Gastroesophageal sphincter (tissue), 4 donors: ENCODE measurements at regions not wholly inside any gene's neighbourhood (a gene's known extent, or its start where the extent isn't known, plus 50 kb on each side); places are given as distances from the start of the nearest gene placed in this dataset.

ENCODE experiments used
- ATAC-seq: fragments of 150-250 bp; one replicate; pipeline ENCODE4 v1.9.1; 2016; ENCODE audit warnings: mild to moderate bottlenecking, moderate library complexity
- H3K27ac ChIP-seq, 4 donors: fragments of 200-600 bp; sonication (generic) in 3 of 4; 1 replicate in 3 of 4; 2 replicates in 1 of 4; pipeline ENCODE4 v1.5.1; 2016 to 2019
- H3K27me3 ChIP-seq: fragments of 200-600 bp; sonication (generic); one replicate; pipeline ENCODE4 v1.5.1; 2019
- H3K36me3 ChIP-seq, 2 donors: fragments of 200-600 bp; sonication (generic); one replicate each; pipeline ENCODE4 v1.5.1; 2019; ENCODE audit warnings: control low read depth in 1 of 2
- H3K4me1 ChIP-seq, 3 donors: fragments of 200-600 bp; sonication (generic); 1 replicate in 2 of 3; 2 replicates in 1 of 3; pipeline ENCODE4 v1.5.1; 2016 to 2019; ENCODE audit warnings: control low read depth in 2 of 3
- H3K4me3 ChIP-seq, 2 donors: fragments of 200-600 bp; sonication (generic); one replicate each; pipeline ENCODE4 v1.5.1; 2019; ENCODE audit warnings: mild to moderate bottlenecking in 1 of 2, moderate library complexity in 1 of 2
- H3K9me3 ChIP-seq, 3 donors: fragments of 200-600 bp; sonication (generic); one replicate each; pipeline ENCODE4 v1.5.1; 2017 to 2019; ENCODE audit warnings: control low read depth in 2 of 3
- EP300 ChIP-seq: sonication (generic); formaldehyde crosslinking; IDR thresholded peaks from one replicate; pipeline ENCODE4 v1.6.1; 2017; ENCODE audit warnings: antibody characterized with exemption, mild to moderate bottlenecking
- POLR2A ChIP-seq, 2 donors: fragments of 450-650 bp; IDR thresholded peaks; one replicate each; pipeline ENCODE4 v1.6.1; 2017; ENCODE audit warnings: antibody characterized with exemption in 2 of 2, mild to moderate bottlenecking in 2 of 2, moderate library complexity in 1 of 2
- POLR2AphosphoS5 ChIP-seq: sonication (generic); formaldehyde crosslinking; IDR thresholded peaks from one replicate; pipeline ENCODE4 v1.6.1; 2017; ENCODE audit warnings: antibody characterized with exemption
- WGBS, 2 donors: methylation state at CpG; one replicate each; pipeline ENCODE4 v1.1.5; 2018; ENCODE audit warnings: low coverage in 1 of 2; 5-methylcytosine and 5-hydroxymethylcytosine counted together
- small RNA-seq, 4 donors: library from RNA; depleted of rRNA; stranded (forward); fragments of <200 nt; gene quantifications; one replicate each; pipeline ENCODE3, GENCODE V24; 2016
- TF ChIP-seq, protein P1 (sequence below), 4 experiments: fragments of 200-600 bp in 2 of 4; fragments of 450-650 bp in 2 of 4; sonication (generic) in 1 of 4; IDR thresholded peaks; one replicate each; pipeline ENCODE4 v1.5.1; 2017 to 2019; ENCODE audit warnings: antibody characterized with exemption in 4 of 4, mild to moderate bottlenecking in 2 of 4, moderate library complexity in 2 of 4

DNA sequence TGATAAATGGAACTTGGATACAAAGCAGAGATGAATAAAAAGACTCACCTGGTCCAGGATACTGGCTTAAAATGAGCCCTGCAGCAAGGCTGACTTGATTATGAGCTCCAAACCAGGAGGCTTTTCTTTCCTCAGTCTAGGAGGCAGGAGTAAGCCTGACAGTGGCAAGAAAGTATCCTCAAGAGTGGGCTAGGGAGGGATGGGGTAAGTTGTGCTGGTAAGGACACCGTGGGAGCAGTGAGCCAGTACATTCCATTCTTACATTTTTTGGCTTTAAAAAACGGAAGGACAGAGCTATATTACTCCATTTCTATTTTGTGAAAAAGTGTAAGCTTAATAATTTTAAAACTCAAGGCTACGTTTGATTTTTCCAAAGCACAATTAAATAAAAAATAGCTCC, 187.1 kb upstream of the DDI1 start:
- WGBS, 2 donors = 7 to 26% methylated on average over 3 of the region's 3 CpGs
- Histone ChIP-seq H3K27me3 (no peaks in the 10 kb centered on the region), H3K36me3 (no peaks in the 10 kb centered on the region), H3K9me3 (no peaks in the 10 kb centered on the region), H3K4me3 (peak overlapping the region; percentile 11 to 23), H3K4me1 (peaks cover 6 to 33% (median 11%) of the 10 kb centered on the region in 3 donors), H3K27ac (peak overlapping the region; percentile 40 to 80 (median 55))
- peak; percentile 55 for ATAC-seq
- no peak for TF ChIP-seq EP300
- TF ChIP-seq, protein P1, sequence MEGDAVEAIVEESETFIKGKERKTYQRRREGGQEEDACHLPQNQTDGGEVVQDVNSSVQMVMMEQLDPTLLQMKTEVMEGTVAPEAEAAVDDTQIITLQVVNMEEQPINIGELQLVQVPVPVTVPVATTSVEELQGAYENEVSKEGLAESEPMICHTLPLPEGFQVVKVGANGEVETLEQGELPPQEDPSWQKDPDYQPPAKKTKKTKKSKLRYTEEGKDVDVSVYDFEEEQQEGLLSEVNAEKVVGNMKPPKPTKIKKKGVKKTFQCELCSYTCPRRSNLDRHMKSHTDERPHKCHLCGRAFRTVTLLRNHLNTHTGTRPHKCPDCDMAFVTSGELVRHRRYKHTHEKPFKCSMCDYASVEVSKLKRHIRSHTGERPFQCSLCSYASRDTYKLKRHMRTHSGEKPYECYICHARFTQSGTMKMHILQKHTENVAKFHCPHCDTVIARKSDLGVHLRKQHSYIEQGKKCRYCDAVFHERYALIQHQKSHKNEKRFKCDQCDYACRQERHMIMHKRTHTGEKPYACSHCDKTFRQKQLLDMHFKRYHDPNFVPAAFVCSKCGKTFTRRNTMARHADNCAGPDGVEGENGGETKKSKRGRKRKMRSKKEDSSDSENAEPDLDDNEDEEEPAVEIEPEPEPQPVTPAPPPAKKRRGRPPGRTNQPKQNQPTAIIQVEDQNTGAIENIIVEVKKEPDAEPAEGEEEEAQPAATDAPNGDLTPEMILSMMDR (IDR thresholded peaks at IDR 0.05) = no peak
- no peak for TF ChIP-seq POLR2AphosphoS5
- TF ChIP-seq POLR2A (IDR thresholded peaks at IDR 0.05) = no peak

DNA sequence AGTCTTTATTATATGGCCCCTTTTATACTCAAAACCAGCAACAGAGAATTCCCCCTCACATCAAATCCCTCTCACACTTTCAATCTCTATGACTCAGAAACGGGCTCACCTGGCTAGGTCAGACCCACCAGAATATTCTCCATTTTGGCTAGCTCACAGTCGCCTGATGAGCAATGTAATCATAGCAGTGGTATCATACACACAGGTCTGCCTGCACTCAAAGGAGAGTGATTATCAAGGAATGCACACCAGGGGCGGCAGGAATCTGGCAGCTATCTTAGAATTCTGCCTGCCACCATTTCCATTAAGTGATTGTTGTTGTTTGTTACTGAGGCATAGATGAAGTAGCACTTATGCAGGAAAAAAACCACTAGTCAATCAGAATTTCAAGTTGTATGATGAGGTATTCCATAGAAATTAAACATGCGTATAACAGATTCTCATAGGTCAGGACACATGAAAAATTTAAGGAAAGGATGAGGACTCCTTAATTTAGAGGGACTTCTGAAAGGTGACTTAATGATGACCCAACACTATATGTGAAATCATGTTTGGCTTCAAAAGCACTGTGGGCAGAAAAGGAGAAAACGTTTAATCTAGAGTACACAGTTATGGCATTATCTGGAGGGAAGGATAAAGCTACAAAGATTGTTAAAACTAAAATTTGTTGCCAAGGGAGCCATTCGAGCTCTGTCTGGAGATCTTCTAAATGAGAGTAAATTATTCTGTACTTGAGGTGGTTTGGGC, 185.8 kb upstream of the DDI1 start:
- H3K27ac ChIP-seq = peak overlapping the region; percentile 40 to 80 (median 63)
- ATAC-seq = no peak
- H3K4me1 ChIP-seq = peaks cover 6 to 33% (median 11%) of the 10 kb centered on the region in 3 donors

DNA sequence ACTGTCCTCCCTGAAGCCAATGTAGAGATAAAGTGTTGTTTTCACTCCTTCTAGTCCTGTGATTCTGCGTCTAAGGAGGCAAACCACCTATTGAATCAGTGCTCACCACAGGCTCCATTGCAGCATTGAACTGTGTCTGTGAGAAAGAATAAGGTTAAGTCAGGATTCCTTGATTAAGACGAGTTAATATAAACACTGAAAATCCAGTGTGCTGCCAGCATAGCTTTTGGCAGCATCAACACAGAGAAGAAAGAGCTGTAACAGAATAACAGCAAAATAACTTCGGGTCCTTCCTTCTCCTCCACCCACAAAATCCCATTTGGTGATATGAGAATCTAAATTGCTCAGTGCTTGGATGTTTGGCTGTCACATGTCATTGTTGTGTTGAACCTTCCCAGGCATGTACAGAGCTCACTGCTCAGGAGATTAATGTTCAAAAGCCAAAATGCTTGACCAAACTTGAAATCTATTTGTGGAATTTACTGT, 185.2 kb upstream of the DDI1 start:
- Histone ChIP-seq H3K27me3 (no peaks in the 10 kb centered on the region), H3K27ac (peak overlapping the region; percentile 40 to 80 (median 63)), H3K9me3 (no peaks in the 10 kb centered on the region), H3K4me3 (no peak overlapping the region), H3K36me3 (no peaks in the 10 kb centered on the region), H3K4me1 (peaks cover 6 to 33% (median 11%) of the 10 kb centered on the region in 3 donors)
- 11 to 15% methylated on average over 3 of the region's 3 CpGs for WGBS, 2 donors
- ATAC-seq = peak; percentile 92
- TF ChIP-seq POLR2A (IDR thresholded peaks at IDR 0.05) (no peak), POLR2AphosphoS5 (peak; percentile 27), EP300 (no peak)
- TF ChIP-seq, protein P1 (IDR thresholded peaks at IDR 0.05) = no peak

More for the DNA sequence above, 185.8 kb upstream of the DDI1 start:
- H3K27me3 ChIP-seq = no peaks in the 10 kb centered on the region
- H3K9me3 ChIP-seq = no peaks in the 10 kb centered on the region
- no peaks in the 10 kb centered on the region for H3K36me3 ChIP-seq
- 43 to 46% methylated on average over 4 to 6 of the region's 6 CpGs for WGBS, 2 donors
- no peak overlapping the region for H3K4me3 ChIP-seq
- TF ChIP-seq EP300 (no peak), POLR2A (IDR thresholded peaks at IDR 0.05) (no peak), POLR2AphosphoS5 (no peak)
- TF ChIP-seq, protein P1 (IDR thresholded peaks at IDR 0.05) = no peak

Small RNAs in the stretch of these regions (small RNA-seq; reads per million reads assigned to genes)
- gene MIR4693 = 0 reads per million in 4 donors
